ENCODE measurements at regions not wholly inside any gene's neighbourhood (a gene's known extent, or its start where the extent isn't known, plus 50 kb on each side); places are given as distances from the start of the nearest gene placed in this dataset.
"Not testable (repeated sequence)": the region's sequence is repeated elsewhere in the genome, so short reads cannot be mapped to it uniquely, and the experiment has no call there.

- no peak for DNase-seq
Measured at GRCh38 chr13:104980586-104980985, 1554.9 kb downstream of the EFNB2 start.

GRCh38 chr13:104979281-104980030, 1556.0 kb downstream of the EFNB2 start:
- no peak for DNase-seq

- no peak for DNase-seq
Measured at GRCh38 chr13:104976986-104977385, 1558.5 kb downstream of the EFNB2 start.

GRCh38 chr13:104975272-104975671, 1560.2 kb downstream of the EFNB2 start:
- no peak for DNase-seq

- no peak for DNase-seq
Measured at GRCh38 chr13:104968876-104969275, 1566.6 kb downstream of the EFNB2 start.

- no peak for DNase-seq
Measured at GRCh38 chr13:104967836-104968630, 1567.4 kb downstream of the EFNB2 start.

GRCh38 chr13:104967376-104967775, 1568.1 kb downstream of the EFNB2 start:
- DNase-seq: no peak

GRCh38 chr13:104962411-104962810, 1573.1 kb downstream of the EFNB2 start:
- no peak for DNase-seq

- DNase-seq: no peak
Measured at GRCh38 chr13:104961246-104961645, 1574.2 kb downstream of the EFNB2 start.

GRCh38 chr13:104954210-104954609, 1581.3 kb downstream of the EFNB2 start:
- DNase-seq: no peak

GRCh38 chr13:104953588-104953987, 1581.9 kb downstream of the EFNB2 start:
- DNase-seq: no peak

GRCh38 chr13:104949840-104950740, 1585.4 kb downstream of the EFNB2 start:
- DNase-seq: no peak

GRCh38 chr13:104944176-104944575, 1591.3 kb downstream of the EFNB2 start:
- DNase-seq: no peak

GRCh38 chr13:104943331-104943730, 1592.1 kb downstream of the EFNB2 start:
- no peak for DNase-seq

GRCh38 chr13:104937881-104938280, 1597.6 kb downstream of the EFNB2 start:
- DNase-seq: no peak

GRCh38 chr13:104936304-104936703, 1599.2 kb downstream of the EFNB2 start:
- no peak for DNase-seq

- DNase-seq: not testable (repeated sequence)
Measured at GRCh38 chr13:104920513-104920912, 1614.9 kb downstream of the EFNB2 start.

GRCh38 chr13:104920091-104920490, 1615.4 kb downstream of the EFNB2 start:
- DNase-seq: no peak

- DNase-seq: no peak
Measured at GRCh38 chr13:104900191-104900817, 1635.2 kb downstream of the EFNB2 start.

GRCh38 chr13:104898484-104898883, 1637.0 kb downstream of the EFNB2 start:
- DNase-seq: no peak

GRCh38 chr13:104895521-104895920, 1639.9 kb downstream of the EFNB2 start:
- no peak for DNase-seq

- no peak for DNase-seq
Measured at GRCh38 chr13:104875038-104875754, 1660.3 kb downstream of the EFNB2 start.
